H9 (cell line): ENCODE measurements at regions not wholly inside any gene's neighbourhood (a gene's known extent, or its start where the extent isn't known, plus 50 kb on each side); places are given as distances from the start of the nearest gene placed in this dataset.

ENCODE experiments used
- DNase-seq: peaks from one replicate; pipeline ENCODE4 v3.0.0-alpha.2; 2017
- H2AFZ ChIP-seq: one replicate; pipeline ENCODE4 v1.6.1; 2013; ENCODE audit warnings: mild to moderate bottlenecking, low read length, control low read depth, moderate library complexity
- H2AK5ac ChIP-seq: 2 replicates; pipeline ENCODE4 v1.6.1; 2013; ENCODE audit warnings: low read length, control low read depth, mixed read lengths; ENCODE audit not compliant: insufficient read length
- H2BK120ac ChIP-seq: one replicate; pipeline ENCODE4 v1.6.1; 2013; ENCODE audit warnings: low read depth, mild to moderate bottlenecking, low read length, control low read depth, inconsistent platforms; ENCODE audit not compliant: poor library complexity, severe bottlenecking
- H2BK12ac ChIP-seq: 2 replicates; pipeline ENCODE4 v1.6.1; 2013; ENCODE audit warnings: low read length, control low read depth, mixed read lengths, low read depth; ENCODE audit not compliant: insufficient read length
- H2BK15ac ChIP-seq: 2 replicates; pipeline ENCODE4 v1.6.1; 2013; ENCODE audit warnings: low read depth, low read length, control low read depth
- H2BK20ac ChIP-seq: one replicate; pipeline ENCODE4 v1.6.1; 2013; ENCODE audit warnings: low read depth, mild to moderate bottlenecking, low read length, control low read depth, inconsistent platforms; ENCODE audit not compliant: poor library complexity, severe bottlenecking
- H2BK5ac ChIP-seq: 2 replicates; pipeline ENCODE4 v1.6.1; 2013; ENCODE audit warnings: low read length, control low read depth, mixed read lengths; ENCODE audit not compliant: insufficient read length
- H3K14ac ChIP-seq: 2 replicates; pipeline ENCODE4 v1.6.1; 2013; ENCODE audit warnings: low read length, control low read depth; ENCODE audit not compliant: insufficient read depth
- H3K18ac ChIP-seq: 2 replicates; pipeline ENCODE4 v1.6.1; 2013; ENCODE audit warnings: low read depth, mild to moderate bottlenecking, mixed read lengths, low read length, control low read depth; ENCODE audit not compliant: insufficient read length
- H3K23ac ChIP-seq: 2 replicates; pipeline ENCODE4 v1.6.1; 2013; ENCODE audit warnings: low read length, control low read depth, mixed read lengths, low read depth; ENCODE audit not compliant: insufficient read length
- H3K23me2 ChIP-seq: 2 replicates; pipeline ENCODE4 v1.6.1; 2013; ENCODE audit warnings: low read depth, mild to moderate bottlenecking, mixed read lengths, low read length, control low read depth; ENCODE audit not compliant: insufficient read length, poor library complexity, severe bottlenecking
- H3K27ac ChIP-seq: 2 replicates; pipeline ENCODE4 v1.5.1; 2013; ENCODE audit warnings: low read length, control low read depth, mixed read lengths, low read depth; ENCODE audit not compliant: insufficient read length
- H3K27me3 ChIP-seq: 2 replicates; pipeline ENCODE4 v1.6.1; 2013; ENCODE audit warnings: low read length, control low read depth, inconsistent platforms; ENCODE audit not compliant: insufficient read depth
- H3K4ac ChIP-seq: 2 replicates; pipeline ENCODE4 v1.6.1; 2013; ENCODE audit warnings: low read depth, mild to moderate bottlenecking, control low read depth, inconsistent platforms, low read length, moderate library complexity
- H3K4me1 ChIP-seq: 2 replicates; pipeline ENCODE4 v1.6.1; 2013; ENCODE audit warnings: low read length, control low read depth, inconsistent platforms; ENCODE audit not compliant: insufficient read depth
- H3K4me2 ChIP-seq: 2 replicates; pipeline ENCODE4 v1.6.1; 2013; ENCODE audit warnings: low read length, control low read depth, mixed read lengths; ENCODE audit not compliant: insufficient read length, insufficient read depth
- H3K56ac ChIP-seq: 2 replicates; pipeline ENCODE4 v1.6.1; 2013; ENCODE audit warnings: low read depth, mild to moderate bottlenecking, mixed read lengths, low read length, control low read depth; ENCODE audit not compliant: insufficient read length
- H3K79me1 ChIP-seq: 2 replicates; pipeline ENCODE4 v1.6.1; 2013; ENCODE audit warnings: low read depth, mild to moderate bottlenecking, moderate library complexity, low read length, control low read depth, inconsistent platforms; ENCODE audit not compliant: insufficient read depth, poor library complexity, severe bottlenecking
- H3K79me2 ChIP-seq: 2 replicates; pipeline ENCODE4 v1.6.1; 2013; ENCODE audit warnings: low read length, control low read depth, inconsistent platforms; ENCODE audit not compliant: insufficient read depth
- H3K9ac ChIP-seq: 2 replicates; pipeline ENCODE4 v1.6.1; 2013; ENCODE audit warnings: low read length, control low read depth, mixed read lengths; ENCODE audit not compliant: insufficient read length; ENCODE audit errors: extremely low read depth
- H3K9me3 ChIP-seq: one replicate; pipeline ENCODE4 v1.6.1; 2013; ENCODE audit warnings: low read depth, low read length, inconsistent platforms; ENCODE audit not compliant: control insufficient read depth
- H3T11ph ChIP-seq: one replicate; pipeline ENCODE4 v1.6.1; 2013; ENCODE audit warnings: mild to moderate bottlenecking, low read length, control low read depth, inconsistent platforms
- H4K20me1 ChIP-seq: one replicate; pipeline ENCODE4 v1.6.1; 2013; ENCODE audit not compliant: control insufficient read depth, insufficient read length, insufficient read depth
- H4K5ac ChIP-seq: 2 replicates; pipeline ENCODE4 v1.6.1; 2013; ENCODE audit warnings: low read depth, mild to moderate bottlenecking, mixed read lengths, low read length, control low read depth; ENCODE audit not compliant: insufficient read length
- H4K8ac ChIP-seq: replicated peaks from 2 replicates; pipeline ENCODE4 v1.6.1; 2013; ENCODE audit warnings: low read length, control low read depth, mixed read lengths, low read depth; ENCODE audit not compliant: insufficient read length
- H4K91ac ChIP-seq: 2 replicates; pipeline ENCODE4 v1.6.1; 2013; ENCODE audit warnings: low read depth, mild to moderate bottlenecking, moderate library complexity, mixed read lengths, low read length, control low read depth; ENCODE audit not compliant: insufficient read length
- H3K27ac Mint-ChIP-seq, 3 experiments: 2 replicates in 2 of 3; 3 replicates in 1 of 3; pipeline ENCODE4 v1.8.0; 2020 to 2021; ENCODE audit warnings: mixed read lengths in 3 of 3, mild to moderate bottlenecking in 1 of 3, moderate library complexity in 1 of 3
- H3K27me3 Mint-ChIP-seq: 2 replicates; pipeline ENCODE4 v1.8.0; 2021; ENCODE audit warnings: low read depth, mild to moderate bottlenecking, moderate library complexity, mixed read lengths
- H3K36me3 Mint-ChIP-seq, 3 experiments: 2 replicates in 2 of 3; 3 replicates in 1 of 3; pipeline ENCODE4 v1.8.0; 2020 to 2021; ENCODE audit warnings: low read depth in 3 of 3, mixed read lengths in 3 of 3; ENCODE audit not compliant: insufficient read depth in 1 of 3
- H3K4me1 Mint-ChIP-seq, 2 experiments: 2 replicates each; pipeline ENCODE4 v1.8.0; 2020; ENCODE audit warnings: mixed read lengths in 2 of 2
- H3K4me3 Mint-ChIP-seq, 2 experiments: 2 replicates in 1 of 2; 3 replicates in 1 of 2; pipeline ENCODE4 v1.8.0; 2020 to 2021; ENCODE audit warnings: mild to moderate bottlenecking in 2 of 2, mixed read lengths in 2 of 2, moderate library complexity in 1 of 2
- H3K9me3 Mint-ChIP-seq, 2 experiments: 2 replicates in 1 of 2; 3 replicates in 1 of 2; pipeline ENCODE4 v1.8.0; 2020; ENCODE audit warnings: mild to moderate bottlenecking in 2 of 2, mixed read lengths in 2 of 2, moderate library complexity in 1 of 2
- CTCF ChIP-seq: fragments of 200-600 bp; sonication (generic); conservative IDR thresholded peaks from 3 replicates; pipeline ENCODE4 v1.8.0; 2021; ENCODE audit warnings: antibody characterized with exemption, mild to moderate bottlenecking
- WGBS: extraction: QIAGEN DNeasy Blood & Tissue Kit; methylation state at CpG from one replicate; pipeline ENCODE4 v1.1.7; 2013; ENCODE audit warnings: missing lambda C conversion rate, low lambda C conversion rate, mixed read lengths; ENCODE audit not compliant: insufficient read length; ENCODE audit errors: extremely low coverage; 5-methylcytosine and 5-hydroxymethylcytosine counted together

- Histone ChIP-seq H4K91ac (no peak overlapping the region), H3K18ac (no peak overlapping the region), H3T11ph (no peak overlapping the region), H4K5ac (no peak overlapping the region), H2BK12ac (no peak overlapping the region), H2BK5ac (no peak overlapping the region), H3K27ac (no peak overlapping the region), H3K9me3 (no peaks in the 10 kb centered on the region), H3K23ac (no peak overlapping the region), H3K56ac (no peak overlapping the region), H3K14ac (peak overlapping the region; percentile 3; the same call in 1 of the 2 replicates), H3K4me2 (no peak overlapping the region), H2AFZ (no peak overlapping the region), H3K4me1 (no peaks in the 10 kb centered on the region), H4K20me1 (no peaks in the 10 kb centered on the region), H3K79me1 (no peaks in the 10 kb centered on the region), H2BK120ac (no peak overlapping the region), H4K8ac (no peak overlapping the region), H3K79me2 (no peaks in the 10 kb centered on the region), H3K9ac (no peak overlapping the region), H3K4ac (no peak overlapping the region), H2BK15ac (no peak overlapping the region), H2BK20ac (no peak overlapping the region), H2AK5ac (no peak overlapping the region), H3K27me3 (no peaks in the 10 kb centered on the region), H3K23me2 (no peaks in the 10 kb centered on the region)
- TF ChIP-seq CTCF: no peak
- no peak overlapping the region for H3K4me3 Mint-ChIP-seq
- peaks cover 0 to 5% (median 0%) of the 10 kb centered on the region in 3 experiments; a peak in 2 of 7 replicates for H3K36me3 Mint-ChIP-seq
- DNase-seq: no peak
- no CpG with 5 or more reads among the region's 12 CpGs for WGBS
- H3K27ac Mint-ChIP-seq: no peak overlapping the region
- peaks cover 10 to 14% of the 10 kb centered on the region in 2 experiments; a peak in 3 of 5 replicates for H3K9me3 Mint-ChIP-seq
- H3K27me3 Mint-ChIP-seq: peaks cover 3% of the 10 kb centered on the region; the same call in 1 of the 2 replicates
- no peaks in the 10 kb centered on the region; a peak in 1 of 4 replicates for H3K4me1 Mint-ChIP-seq
These were observed 90.8 kb downstream of the THBS2 start for GRCh38 chr6:169162752-169163407.
